ENCODE measurements at regions not wholly inside any gene's neighbourhood (a gene's known extent, or its start where the extent isn't known, plus 50 kb on each side); places are given as distances from the start of the nearest gene placed in this dataset.

DNA sequence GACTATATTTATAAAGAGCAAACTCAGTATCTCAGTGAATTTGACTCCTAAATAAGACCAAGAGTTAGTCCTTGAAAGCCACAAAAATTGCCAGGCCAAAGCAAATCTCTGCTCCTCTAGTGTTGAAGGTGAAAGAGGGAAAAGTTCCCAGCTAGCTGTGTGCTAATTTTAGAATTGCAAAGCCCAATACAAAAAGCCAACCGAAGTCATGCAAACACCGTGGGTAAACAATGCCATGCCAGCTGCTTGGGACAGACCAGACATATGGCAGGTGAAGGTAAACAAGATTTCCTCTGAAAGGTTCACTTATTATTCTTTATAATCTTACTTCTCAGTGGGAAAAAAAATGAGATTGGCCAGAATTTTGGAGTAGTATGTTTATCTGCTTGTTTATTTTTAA, 80.5 kb upstream of the LNX1 start:
- no peak overlapping the region for H3K27ac ChIP-seq (ENCODE audit: low read depth, low read length)
- H2BK15ac ChIP-seq (replicated peaks; ENCODE audit: low read depth) = no peak overlapping the region
- no peak overlapping the region for H3K4ac ChIP-seq (ENCODE audit: low read depth, low read length)
- H4K8ac ChIP-seq (ENCODE audit: low read depth, low read length) = no peak overlapping the region
- DNase-seq = no peak
- H2BK5ac ChIP-seq (ENCODE audit: low read length) = no peak overlapping the region
- no peak overlapping the region for H3K4me2 ChIP-seq (ENCODE audit: low read length)
- no peak overlapping the region for H3K9ac ChIP-seq (ENCODE audit: low read length)
- H4K5ac ChIP-seq (ENCODE audit: low read length) = no peak overlapping the region
- H2AK5ac ChIP-seq (ENCODE audit: low read length) = no peak overlapping the region
- no peak overlapping the region for H3K56ac ChIP-seq (ENCODE audit: low read length)
- no peak overlapping the region for H3K18ac ChIP-seq (ENCODE audit: low read length)
- no CpG with 5 or more reads among the region's 2 CpGs for WGBS (ENCODE audit: extremely low coverage, insufficient coverage, low lambda C conversion rate)
- no peaks in the 10 kb centered on the region for H3K79me2 ChIP-seq (ENCODE audit: control insufficient read depth, insufficient read depth, low read length)
- no peaks in the 10 kb centered on the region for H3K36me3 ChIP-seq (ENCODE audit: control insufficient read depth, insufficient read depth, low read length)
- H3K23ac ChIP-seq (ENCODE audit: low read length) = no peak overlapping the region
- H3K79me1 ChIP-seq (ENCODE audit: low read length) = no peaks in the 10 kb centered on the region
- no peaks in the 10 kb centered on the region for H3K27me3 ChIP-seq (ENCODE audit: insufficient read depth, low read length, poor library complexity)
- H3K4me1 ChIP-seq (ENCODE audit: control insufficient read depth, low read depth, low read length) = no peaks in the 10 kb centered on the region
- no peak overlapping the region for H3K4me3 ChIP-seq (ENCODE audit: low read length)
- no peak overlapping the region for H2BK120ac ChIP-seq (ENCODE audit: low read depth, low read length)

DNA sequence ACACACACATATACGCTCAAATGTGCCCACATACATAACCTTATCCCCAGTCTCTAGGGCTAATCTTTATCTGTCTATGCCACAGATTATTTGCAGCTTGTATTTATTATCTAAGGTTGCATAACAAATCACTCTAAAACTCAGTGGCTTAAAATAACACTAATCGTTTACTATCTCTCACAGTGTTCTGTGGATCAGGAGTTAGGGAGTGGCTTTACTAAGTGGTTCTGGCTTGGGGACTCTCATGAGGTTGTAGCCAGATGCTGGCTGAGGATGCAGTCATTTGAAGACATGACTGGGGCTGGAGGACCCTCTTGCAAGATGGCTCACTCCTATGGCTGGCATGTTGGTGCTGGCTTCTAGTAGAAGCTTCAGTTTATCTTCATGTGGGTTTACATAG, 68.5 kb upstream of the LNX1 start:
- Histone ChIP-seq H2BK15ac (replicated peaks; ENCODE audit: low read depth) (no peak overlapping the region), H3K4me1 (ENCODE audit: control insufficient read depth, low read depth, low read length) (no peaks in the 10 kb centered on the region), H3K23ac (ENCODE audit: low read length) (no peak overlapping the region), H4K8ac (ENCODE audit: low read depth, low read length) (no peak overlapping the region), H2AK5ac (ENCODE audit: low read length) (no peak overlapping the region), H3K27ac (ENCODE audit: low read depth, low read length) (no peak overlapping the region), H3K18ac (ENCODE audit: low read length) (no peak overlapping the region), H2BK5ac (ENCODE audit: low read length) (no peak overlapping the region), H3K79me2 (ENCODE audit: control insufficient read depth, insufficient read depth, low read length) (no peaks in the 10 kb centered on the region), H3K27me3 (ENCODE audit: insufficient read depth, low read length, poor library complexity) (no peaks in the 10 kb centered on the region), H2BK120ac (ENCODE audit: low read depth, low read length) (no peak overlapping the region), H4K5ac (ENCODE audit: low read length) (no peak overlapping the region), H3K36me3 (ENCODE audit: control insufficient read depth, insufficient read depth, low read length) (no peaks in the 10 kb centered on the region), H3K4me2 (ENCODE audit: low read length) (no peak overlapping the region), H3K9ac (ENCODE audit: low read length) (no peak overlapping the region), H3K79me1 (ENCODE audit: low read length) (no peaks in the 10 kb centered on the region), H3K4ac (ENCODE audit: low read depth, low read length) (no peak overlapping the region), H3K56ac (ENCODE audit: low read length) (no peak overlapping the region), H3K4me3 (ENCODE audit: low read length) (no peak overlapping the region)
- WGBS (ENCODE audit: extremely low coverage, insufficient coverage, low lambda C conversion rate) = no CpG with 5 or more reads among the region's 2 CpGs
- DNase-seq = no peak

DNA sequence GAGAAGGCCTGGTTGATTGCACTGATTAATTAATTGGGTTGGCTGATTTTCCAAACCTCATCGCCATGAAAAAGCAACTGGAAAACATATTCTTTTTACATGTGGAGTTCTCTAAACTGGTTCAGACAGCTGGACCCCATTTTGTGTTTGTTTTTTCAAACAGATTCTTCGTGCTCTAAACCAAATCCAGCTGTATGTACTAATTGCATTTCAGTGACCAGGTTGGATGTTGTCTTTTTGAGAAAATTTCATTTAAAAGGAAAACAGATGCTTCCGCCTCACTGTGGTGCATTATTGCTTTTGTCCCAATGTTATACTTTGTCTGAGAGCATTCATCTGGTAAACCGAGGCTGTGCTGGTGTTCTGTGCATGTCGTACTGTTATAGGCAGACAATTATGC, 67.8 kb upstream of the LNX1 start:
- Histone ChIP-seq H2BK15ac (replicated peaks; ENCODE audit: low read depth) (no peak overlapping the region), H3K79me2 (ENCODE audit: control insufficient read depth, insufficient read depth, low read length) (no peaks in the 10 kb centered on the region), H3K56ac (ENCODE audit: low read length) (no peak overlapping the region), H3K9ac (ENCODE audit: low read length) (no peak overlapping the region), H3K18ac (ENCODE audit: low read length) (no peak overlapping the region), H3K27ac (ENCODE audit: low read depth, low read length) (no peak overlapping the region), H4K8ac (ENCODE audit: low read depth, low read length) (no peak overlapping the region), H3K4me2 (ENCODE audit: low read length) (no peak overlapping the region), H2AK5ac (ENCODE audit: low read length) (no peak overlapping the region), H3K79me1 (ENCODE audit: low read length) (no peaks in the 10 kb centered on the region), H3K4me1 (ENCODE audit: control insufficient read depth, low read depth, low read length) (no peaks in the 10 kb centered on the region), H2BK5ac (ENCODE audit: low read length) (no peak overlapping the region), H4K5ac (ENCODE audit: low read length) (no peak overlapping the region), H3K27me3 (ENCODE audit: insufficient read depth, low read length, poor library complexity) (no peaks in the 10 kb centered on the region), H2BK120ac (ENCODE audit: low read depth, low read length) (no peak overlapping the region), H3K23ac (ENCODE audit: low read length) (no peak overlapping the region), H3K36me3 (ENCODE audit: control insufficient read depth, insufficient read depth, low read length) (no peaks in the 10 kb centered on the region), H3K4ac (ENCODE audit: low read depth, low read length) (no peak overlapping the region), H3K4me3 (ENCODE audit: low read length) (no peak overlapping the region)
- DNase-seq = no peak
- no CpG with 5 or more reads among the region's 5 CpGs for WGBS (ENCODE audit: extremely low coverage, insufficient coverage, low lambda C conversion rate)

DNA sequence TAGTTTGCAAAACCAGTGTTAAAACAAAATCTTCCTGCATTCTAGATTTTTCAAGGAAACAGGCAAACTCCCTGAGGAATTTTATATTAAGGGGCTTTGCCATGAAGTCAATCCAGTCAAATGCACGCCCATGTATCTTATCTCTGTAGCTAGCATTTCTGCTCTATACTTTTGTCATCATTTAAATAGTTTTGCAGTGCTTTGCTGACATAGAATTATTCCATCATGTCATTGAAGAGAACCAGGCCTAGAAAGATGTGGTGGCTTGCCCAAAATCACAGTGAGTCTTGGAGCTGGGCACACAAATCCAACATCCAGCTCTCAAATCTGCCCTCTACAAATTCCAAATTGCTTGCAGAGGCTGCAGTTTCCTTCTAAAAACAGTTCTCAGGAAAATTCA, 66.7 kb upstream of the LNX1 start:
- H3K79me1 ChIP-seq (ENCODE audit: low read length) = no peaks in the 10 kb centered on the region
- no peak overlapping the region for H2BK120ac ChIP-seq (ENCODE audit: low read depth, low read length)
- no peak overlapping the region for H3K4ac ChIP-seq (ENCODE audit: low read depth, low read length)
- H2BK15ac ChIP-seq (replicated peaks; ENCODE audit: low read depth) = no peak overlapping the region
- no peak for DNase-seq
- no peaks in the 10 kb centered on the region for H3K79me2 ChIP-seq (ENCODE audit: control insufficient read depth, insufficient read depth, low read length)
- no peak overlapping the region for H3K18ac ChIP-seq (ENCODE audit: low read length)
- H3K4me1 ChIP-seq (ENCODE audit: control insufficient read depth, low read depth, low read length) = no peaks in the 10 kb centered on the region
- H2BK5ac ChIP-seq (ENCODE audit: low read length) = no peak overlapping the region
- H3K27me3 ChIP-seq (ENCODE audit: insufficient read depth, low read length, poor library complexity) = no peaks in the 10 kb centered on the region
- no peak overlapping the region for H3K23ac ChIP-seq (ENCODE audit: low read length)
- no peak overlapping the region for H2AK5ac ChIP-seq (ENCODE audit: low read length)
- H4K8ac ChIP-seq (ENCODE audit: low read depth, low read length) = no peak overlapping the region
- H4K5ac ChIP-seq (ENCODE audit: low read length) = no peak overlapping the region
- H3K27ac ChIP-seq (ENCODE audit: low read depth, low read length) = no peak overlapping the region
- no peak overlapping the region for H3K4me2 ChIP-seq (ENCODE audit: low read length)
- H3K9ac ChIP-seq (ENCODE audit: low read length) = no peak overlapping the region
- no peak overlapping the region for H3K4me3 ChIP-seq (ENCODE audit: low read length)
- no CpG with 5 or more reads among the region's 1 CpG for WGBS (ENCODE audit: extremely low coverage, insufficient coverage, low lambda C conversion rate)
- no peak overlapping the region for H3K56ac ChIP-seq (ENCODE audit: low read length)
- H3K36me3 ChIP-seq (ENCODE audit: control insufficient read depth, insufficient read depth, low read length) = no peaks in the 10 kb centered on the region

DNA sequence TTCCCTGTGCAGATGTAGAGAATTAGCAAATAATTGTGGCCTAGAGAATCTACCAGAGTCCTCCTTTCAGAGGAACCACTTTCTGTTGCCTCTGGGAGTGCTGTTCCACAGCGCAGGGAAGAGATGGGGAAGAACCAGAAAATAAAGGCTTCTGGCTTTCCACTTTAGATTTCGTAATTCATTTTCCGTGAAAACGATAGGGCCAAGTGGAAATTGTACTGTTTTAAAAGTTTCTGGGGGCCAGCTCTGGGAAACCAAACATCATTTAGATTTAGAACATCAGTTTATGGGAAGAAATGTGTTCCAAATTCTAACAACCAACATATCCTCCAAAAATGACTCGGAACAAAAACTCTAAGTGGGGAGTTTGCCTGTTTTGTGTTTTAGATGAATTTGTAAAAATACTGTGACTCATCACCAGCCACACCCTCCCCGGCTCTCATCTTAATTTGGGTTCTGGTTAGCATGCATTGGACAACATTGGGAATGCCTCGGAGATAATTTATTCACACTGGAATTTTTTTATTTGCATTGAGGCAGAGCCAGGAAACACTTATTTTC, 65.2 kb upstream of the LNX1 start:
- Histone ChIP-seq H2AK5ac (ENCODE audit: low read length) (no peak overlapping the region), H3K56ac (ENCODE audit: low read length) (no peak overlapping the region), H3K18ac (ENCODE audit: low read length) (no peak overlapping the region), H3K4me3 (ENCODE audit: low read length) (no peak overlapping the region), H3K9ac (ENCODE audit: low read length) (no peak overlapping the region), H3K36me3 (ENCODE audit: control insufficient read depth, insufficient read depth, low read length) (no peaks in the 10 kb centered on the region), H3K23ac (ENCODE audit: low read length) (no peak overlapping the region), H2BK120ac (ENCODE audit: low read depth, low read length) (no peak overlapping the region), H3K27me3 (ENCODE audit: insufficient read depth, low read length, poor library complexity) (no peaks in the 10 kb centered on the region), H2BK5ac (ENCODE audit: low read length) (no peak overlapping the region), H3K79me2 (ENCODE audit: control insufficient read depth, insufficient read depth, low read length) (no peaks in the 10 kb centered on the region), H3K4me2 (ENCODE audit: low read length) (no peak overlapping the region), H3K27ac (ENCODE audit: low read depth, low read length) (no peak overlapping the region), H4K8ac (ENCODE audit: low read depth, low read length) (no peak overlapping the region), H3K4ac (ENCODE audit: low read depth, low read length) (no peak overlapping the region), H2BK15ac (replicated peaks; ENCODE audit: low read depth) (no peak overlapping the region), H3K4me1 (ENCODE audit: control insufficient read depth, low read depth, low read length) (no peaks in the 10 kb centered on the region), H4K5ac (ENCODE audit: low read length) (no peak overlapping the region), H3K79me1 (ENCODE audit: low read length) (no peaks in the 10 kb centered on the region)
- DNase-seq = no peak
- no CpG with 5 or more reads among the region's 7 CpGs for WGBS (ENCODE audit: extremely low coverage, insufficient coverage, low lambda C conversion rate)

DNA sequence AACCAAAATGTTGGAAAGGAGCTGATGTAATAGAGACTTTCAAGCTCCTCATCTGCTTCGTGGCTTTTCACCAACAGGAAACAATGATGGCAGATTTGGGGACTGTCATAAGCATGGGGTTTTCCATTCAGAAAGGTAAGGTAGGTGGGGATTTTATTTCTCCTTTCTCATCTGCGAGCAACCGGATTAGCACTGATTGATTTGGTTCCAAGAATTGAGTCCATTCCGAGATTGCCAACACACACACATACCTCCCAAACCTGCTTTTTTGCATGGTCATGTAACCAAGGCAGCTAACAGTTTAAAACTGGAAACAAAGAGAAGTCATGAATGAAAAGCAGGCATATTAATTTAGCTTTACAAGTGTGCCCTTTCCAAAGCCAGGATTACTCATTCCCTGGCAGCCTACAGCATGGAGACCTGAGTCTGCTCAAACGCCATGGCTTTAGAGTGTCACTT, 63.0 kb upstream of the LNX1 start:
- Histone ChIP-seq H3K36me3 (ENCODE audit: control insufficient read depth, insufficient read depth, low read length) (no peaks in the 10 kb centered on the region), H3K23ac (ENCODE audit: low read length) (no peak overlapping the region), H3K27ac (ENCODE audit: low read depth, low read length) (no peak overlapping the region), H3K27me3 (ENCODE audit: insufficient read depth, low read length, poor library complexity) (no peaks in the 10 kb centered on the region), H3K4me3 (ENCODE audit: low read length) (no peak overlapping the region), H2BK15ac (replicated peaks; ENCODE audit: low read depth) (no peak overlapping the region), H3K79me1 (ENCODE audit: low read length) (no peaks in the 10 kb centered on the region), H3K79me2 (ENCODE audit: control insufficient read depth, insufficient read depth, low read length) (no peaks in the 10 kb centered on the region), H2AK5ac (ENCODE audit: low read length) (no peak overlapping the region), H4K8ac (ENCODE audit: low read depth, low read length) (no peak overlapping the region), H3K9ac (ENCODE audit: low read length) (no peak overlapping the region), H3K4ac (ENCODE audit: low read depth, low read length) (no peak overlapping the region), H3K56ac (ENCODE audit: low read length) (no peak overlapping the region), H3K4me2 (ENCODE audit: low read length) (no peak overlapping the region), H4K5ac (ENCODE audit: low read length) (no peak overlapping the region), H2BK5ac (ENCODE audit: low read length) (no peak overlapping the region), H2BK120ac (ENCODE audit: low read depth, low read length) (no peak overlapping the region), H3K4me1 (ENCODE audit: control insufficient read depth, low read depth, low read length) (no peaks in the 10 kb centered on the region), H3K18ac (ENCODE audit: low read length) (no peak overlapping the region)
- DNase-seq = no peak
- no CpG with 5 or more reads among the region's 5 CpGs for WGBS (ENCODE audit: extremely low coverage, insufficient coverage, low lambda C conversion rate)
